Uterus (tissue), 3 donors: ENCODE measurements at regions not wholly inside any gene's neighbourhood (a gene's known extent, or its start where the extent isn't known, plus 50 kb on each side); places are given as distances from the start of the nearest gene placed in this dataset.

Source experiments
- DNase-seq, 2 donors: peaks; one replicate each; pipeline ENCODE4 v3.0.0-alpha.2; 2019 to 2020
- H3K27ac ChIP-seq, 2 donors: fragments of 200-600 bp; sonication (generic); 1 replicate in 1 of 2; 2 replicates in 1 of 2; pipeline ENCODE4 v1.5.1; 2016 to 2018
- H3K27me3 ChIP-seq, 2 donors: fragments of 200-600 bp; sonication (generic); one replicate each; pipeline ENCODE4 v1.5.1; 2018 to 2019; ENCODE audit warnings: control low read depth in 1 of 2
- H3K36me3 ChIP-seq, 2 donors: fragments of 200-600 bp; sonication (generic); one replicate each; pipeline ENCODE4 v1.5.1; 2019; ENCODE audit warnings: control low read depth in 1 of 2
- H3K4me1 ChIP-seq, 2 donors: fragments of 200-600 bp; sonication (generic); one replicate each; pipeline ENCODE4 v1.5.1; 2018 to 2019; ENCODE audit warnings: control low read depth in 1 of 2
- H3K4me3 ChIP-seq, 2 donors: fragments of 200-600 bp; sonication (generic); 1 replicate in 1 of 2; 2 replicates in 1 of 2; pipeline ENCODE4 v1.5.1; 2018 to 2019; ENCODE audit warnings: mild to moderate bottlenecking in 1 of 2
- H3K9me3 ChIP-seq, 2 donors: fragments of 200-600 bp; sonication (generic); one replicate each; pipeline ENCODE4 v1.5.1; 2019; ENCODE audit warnings: control low read depth in 1 of 2
- CTCF ChIP-seq, 4 experiments: fragments of 200-600 bp in 2 of 4; fragments of 450-650 bp in 2 of 4; sonication (generic) in 2 of 4; IDR thresholded peaks; one replicate each; pipeline ENCODE4 v1.5.1; 2016 to 2019; ENCODE audit warnings: antibody characterized with exemption in 4 of 4, mild to moderate bottlenecking in 2 of 4, moderate library complexity in 1 of 4
- POLR2A ChIP-seq, 2 donors: fragments of 450-650 bp; IDR thresholded peaks; one replicate each; pipeline ENCODE4 v1.6.1; 2016; ENCODE audit warnings: antibody characterized with exemption in 2 of 2, mild to moderate bottlenecking in 1 of 2, moderate library complexity in 1 of 2
- intact Hi-C: fragments of 100-400 bp; cut with DNase I; formaldehyde crosslinking; loops from one replicate; pipeline ENCODE4 v1.15.1; 2023; ENCODE audit warnings: low total_unique reads
- donor health status: DM: yes; HTN: yes; CAD: no.

GRCh38 chr12:114885501-114885900 lies 201.5 kb upstream of the TBX3 start:
- intact Hi-C loops: no loop called here
- Histone ChIP-seq H3K4me3 (no peak overlapping the region), H3K36me3 (no peaks in the 10 kb centered on the region), H3K9me3 (no peaks in the 10 kb centered on the region), H3K27me3 (no peaks in the 10 kb centered on the region), H3K27ac (no peak overlapping the region), H3K4me1 (peaks cover 0 to 4% of the 10 kb centered on the region in 2 donors)
- DNase-seq: no peak
- TF ChIP-seq CTCF (IDR thresholded peaks at IDR 0.05): no peak
- no peak for TF ChIP-seq POLR2A (IDR thresholded peaks at IDR 0.05)

- Histone ChIP-seq H3K27ac (no peak overlapping the region), H3K4me3 (no peak overlapping the region), H3K36me3 (no peaks in the 10 kb centered on the region), H3K27me3 (no peaks in the 10 kb centered on the region), H3K9me3 (no peaks in the 10 kb centered on the region), H3K4me1 (peaks cover 0 to 4% of the 10 kb centered on the region in 2 donors)
- no peak for DNase-seq
- intact Hi-C loops: no loop called here
- TF ChIP-seq POLR2A (IDR thresholded peaks at IDR 0.05) (no peak), CTCF (IDR thresholded peaks at IDR 0.05) (no peak)
Measured at GRCh38 chr12:114884575-114884974, 200.6 kb upstream of the TBX3 start.

- no peak for DNase-seq
- no peaks in the 10 kb centered on the region for H3K9me3 ChIP-seq
- intact Hi-C loops: no loop called here
- TF ChIP-seq CTCF (IDR thresholded peaks at IDR 0.05): no peak
- TF ChIP-seq POLR2A (IDR thresholded peaks at IDR 0.05): no peak
- H3K27me3 ChIP-seq: no peaks in the 10 kb centered on the region
- H3K4me3 ChIP-seq: no peak overlapping the region
- H3K4me1 ChIP-seq: no peaks in the 10 kb centered on the region
- H3K36me3 ChIP-seq: no peaks in the 10 kb centered on the region
- H3K27ac ChIP-seq: no peak overlapping the region
Measured at GRCh38 chr12:114882083-114882482, 198.1 kb upstream of the TBX3 start.

- intact Hi-C loops: no loop called here
- Histone ChIP-seq H3K27ac (no peak overlapping the region), H3K27me3 (no peaks in the 10 kb centered on the region), H3K9me3 (no peaks in the 10 kb centered on the region), H3K4me1 (no peaks in the 10 kb centered on the region), H3K36me3 (no peaks in the 10 kb centered on the region), H3K4me3 (no peak overlapping the region)
- no peak for DNase-seq
- TF ChIP-seq CTCF (IDR thresholded peaks at IDR 0.05): no peak
- TF ChIP-seq POLR2A (IDR thresholded peaks at IDR 0.05): no peak
Measured at GRCh38 chr12:114879354-114879753, 195.4 kb upstream of the TBX3 start.

GRCh38 chr12:114878781-114879180 lies 194.8 kb upstream of the TBX3 start:
- Histone ChIP-seq H3K9me3 (no peaks in the 10 kb centered on the region), H3K4me3 (no peak overlapping the region), H3K4me1 (no peaks in the 10 kb centered on the region), H3K36me3 (no peaks in the 10 kb centered on the region), H3K27ac (no peak overlapping the region), H3K27me3 (no peaks in the 10 kb centered on the region)
- TF ChIP-seq CTCF (IDR thresholded peaks at IDR 0.05): no peak
- TF ChIP-seq POLR2A (IDR thresholded peaks at IDR 0.05): no peak
- intact Hi-C loops: no loop called here
- DNase-seq: no peak
